Endothelial cell of umbilical vein (primary cell): ENCODE measurements at regions not wholly inside any gene's neighbourhood (a gene's known extent, or its start where the extent isn't known, plus 50 kb on each side); places are given as distances from the start of the nearest gene placed in this dataset.

Experiments used
- BruUV-seq: library from RNA; stranded (reverse); fragments of 400-500 nt; replicated peaks from 2 replicates; lab custom pipeline; 2021; lab: Mats Ljungman, UMichigan
- CTCF ChIA-PET: fragments of 300-600, 350-600 bp; sonication (Branson Sonifier 250); formaldehyde crosslinking; loops from one replicate; lab custom pipeline; 2021; ENCODE audit warnings: antibody characterized with exemption, inconsistent platforms; lab: Charles Lee
- POLR2A ChIA-PET: fragments of 300-600, 350-600 bp; sonication (Branson Sonifier 250); formaldehyde crosslinking; loops from one replicate; lab custom pipeline; 2021; ENCODE audit warnings: antibody characterized with exemption, inconsistent platforms; lab: Charles Lee
- DNase-seq: peaks from one replicate; pipeline ENCODE4 v3.0.0-alpha.2; 2011; ENCODE audit warnings: low read depth, low spot score
- FAIRE-seq: peaks from 2 replicates; lab custom pipeline; 2011; peaks lifted over from hg19 to GRCh38; lab: Jason Lieb, UNC
- H2AFZ ChIP-seq: 2 replicates; pipeline ENCODE4 v1.6.0; 2012; ENCODE audit warnings: low read depth, low read length, control low read depth, inconsistent platforms
- H3K27ac ChIP-seq: 2 replicates; pipeline ENCODE4 v1.5.1; 2011; ENCODE audit warnings: low read depth, mild to moderate bottlenecking, control low read depth, low read length, moderate library complexity; ENCODE audit not compliant: insufficient read depth
- H3K27me3 ChIP-seq, 2 experiments: 2 replicates each; pipeline versions ENCODE4 v1.6.0 to v1.6.1; 2011; ENCODE audit warnings: low read length in 2 of 2, mixed read lengths in 1 of 2; ENCODE audit not compliant: control insufficient read depth in 2 of 2, insufficient read depth in 2 of 2
- H3K36me3 ChIP-seq, 2 experiments: 2 replicates in 1 of 2; 3 replicates in 1 of 2; pipeline ENCODE4 v1.5.1; 2011; ENCODE audit warnings: low read length in 2 of 2, mild to moderate bottlenecking in 1 of 2, moderate library complexity in 1 of 2; ENCODE audit not compliant: control insufficient read depth in 2 of 2, insufficient read depth in 2 of 2; ENCODE audit errors: extremely low read depth in 1 of 2
- H3K4me1 ChIP-seq: 3 replicates; pipeline ENCODE4 v1.5.1; 2011; ENCODE audit warnings: mild to moderate bottlenecking, low read length; ENCODE audit not compliant: control insufficient read depth, insufficient read depth; ENCODE audit errors: extremely low read depth
- H3K4me2 ChIP-seq: 2 replicates; pipeline ENCODE4 v1.6.1; 2011; ENCODE audit warnings: low read length, control low read depth, mixed read lengths; ENCODE audit not compliant: insufficient read depth
- H3K4me3 ChIP-seq, 3 experiments: fragments of 200-600 bp in 1 of 3; sonication (generic), shearing (Covaris generic) in 1 of 3; replicated peaks in 1 of 3; 2 replicates each; pipeline ENCODE4 v1.5.1; 2011 to 2016; ENCODE audit warnings: control low read depth in 3 of 3, low read length in 3 of 3, mild to moderate bottlenecking in 2 of 3, inconsistent platforms in 1 of 3, low read depth in 1 of 3, moderate library complexity in 1 of 3; ENCODE audit not compliant: insufficient read depth in 1 of 3
- H3K79me2 ChIP-seq: 2 replicates; pipeline ENCODE4 v1.6.0; 2012; ENCODE audit warnings: low read length, inconsistent platforms; ENCODE audit not compliant: control insufficient read depth, insufficient read depth
- H3K9ac ChIP-seq: replicated peaks from 2 replicates; pipeline ENCODE3; 2011; ENCODE audit warnings: low read length, control low read depth; ENCODE audit not compliant: insufficient read depth; ENCODE audit errors: extremely low read depth
- H3K9me1 ChIP-seq: replicated peaks from 3 replicates; pipeline ENCODE4 v1.6.0; 2011; ENCODE audit warnings: mild to moderate bottlenecking, low read length; ENCODE audit not compliant: control insufficient read depth, insufficient read depth; ENCODE audit errors: extremely low read depth
- H3K9me3 ChIP-seq: replicated peaks from 2 replicates; pipeline ENCODE4 v1.5.1; 2012; ENCODE audit warnings: low read length, inconsistent platforms; ENCODE audit not compliant: control insufficient read depth, insufficient read depth
- H4K20me1 ChIP-seq: replicated peaks from 2 replicates; pipeline ENCODE3; 2011; ENCODE audit warnings: mild to moderate bottlenecking, low read length; ENCODE audit not compliant: control insufficient read depth, insufficient read depth; ENCODE audit errors: extremely low read depth
- CTCF ChIP-seq, 2 donors: IDR thresholded peaks; 1 replicate in 1 of 2; 2 replicates in 1 of 2; pipeline ENCODE4 v1.5.1; 2011; ENCODE audit warnings: low read length in 2 of 2, mild to moderate bottlenecking in 2 of 2, moderate library complexity in 2 of 2, control low read depth in 1 of 2, inconsistent platforms in 1 of 2, low read depth in 1 of 2; ENCODE audit not compliant: insufficient read depth in 1 of 2; ENCODE audit errors: extremely low read depth in 1 of 2
- EZH2 ChIP-seq: IDR thresholded peaks from 2 replicates; pipeline ENCODE4 v1.6.1; 2012; ENCODE audit warnings: borderline replicate concordance, low read depth, mild to moderate bottlenecking, moderate library complexity, low read length, inconsistent platforms; ENCODE audit not compliant: severe bottlenecking
- FOS ChIP-seq: IDR thresholded peaks from 2 replicates; pipeline ENCODE4 v1.6.1; 2011; ENCODE audit warnings: mild to moderate bottlenecking, low read length, moderate library complexity, borderline replicate concordance; ENCODE audit not compliant: insufficient read depth
- GATA2 ChIP-seq: IDR thresholded peaks from 2 replicates; pipeline ENCODE4 v1.7.0; 2011; ENCODE audit warnings: low read depth, mild to moderate bottlenecking, moderate library complexity, mixed read lengths, low read length; ENCODE audit not compliant: insufficient read length, insufficient read depth
- JUN ChIP-seq: IDR thresholded peaks from 2 replicates; pipeline ENCODE4 v1.6.1; 2011; ENCODE audit warnings: borderline replicate concordance, low read depth; ENCODE audit not compliant: insufficient read length, insufficient read depth
- MAX ChIP-seq: IDR thresholded peaks from 2 replicates; pipeline ENCODE4 v1.6.1; 2011; ENCODE audit not compliant: insufficient read depth, insufficient read length
- MYC ChIP-seq: IDR thresholded peaks from one replicate; pipeline ENCODE4 v1.6.1; 2011; ENCODE audit warnings: mild to moderate bottlenecking, low read depth, low read length
- POLR2A ChIP-seq: IDR thresholded peaks from 2 replicates; pipeline ENCODE4 v1.6.1; 2012; ENCODE audit warnings: low read depth, mild to moderate bottlenecking, control low read depth, low read length
- POLR2AphosphoS5 ChIP-seq: IDR thresholded peaks from 2 replicates; pipeline ENCODE4 v1.6.1; 2012; ENCODE audit warnings: low read depth, mild to moderate bottlenecking, control low read depth, low read length, moderate library complexity; ENCODE audit not compliant: insufficient read depth
- dilution Hi-C: fragments of 300-500 bp; cut with MboI; formaldehyde crosslinking; loops from one replicate; pipeline ENCODE4 v1.15.0; 2019; ENCODE audit warnings: low sequenced_read_pairs; ENCODE audit not compliant: extremely low pct_ligation_motif_present
- intact Hi-C: fragments of 100-400 bp; cut with micrococcal nuclease; formaldehyde crosslinking; loops from one replicate; pipeline ENCODE4 v1.10.0; 2022

- dilution Hi-C loops, result no loop called here
- TF ChIP-seq CTCF (IDR thresholded peaks at IDR 0.05; ENCODE audit: extremely low read depth in 1 of 2, insufficient read depth in 1 of 2, low read depth in 1 of 2, low read length in 2 of 2) (no peak), MYC (no peak), GATA2 (no peak), JUN (no peak), MAX (no peak), FOS (no peak), EZH2 (no peak), POLR2AphosphoS5 (no peak), POLR2A (no peak)
- intact Hi-C loops, result no loop called here
- no peaks in the 10 kb centered on the region for H3K36me3 ChIP-seq
- FAIRE-seq (no peak), DNase-seq (no peak)
- BruUV-seq, result no TSS peak
- H3K9ac ChIP-seq, result no peak overlapping the region
- H3K4me2 ChIP-seq, result no peak overlapping the region
- no peak overlapping the region for H3K4me3 ChIP-seq
- no peaks in the 10 kb centered on the region for H3K79me2 ChIP-seq
- H3K27me3 ChIP-seq, result no peaks in the 10 kb centered on the region
- H3K9me1 ChIP-seq, result no peaks in the 10 kb centered on the region
- no peaks in the 10 kb centered on the region for H4K20me1 ChIP-seq
- ChIA-PET CTCF (no interaction called here), POLR2A (no interaction called here)
- H3K27ac ChIP-seq, result no peak overlapping the region
- no peaks in the 10 kb centered on the region for H3K9me3 ChIP-seq
- no peak overlapping the region for H2AFZ ChIP-seq
- no peaks in the 10 kb centered on the region for H3K4me1 ChIP-seq
These were observed 624.0 kb downstream of the USP25 start for GRCh38 chr21:16353764-16354163.
